ENCODE measurements at regions not wholly inside any gene's neighbourhood (a gene's known extent, or its start where the extent isn't known, plus 50 kb on each side); places are given as distances from the start of the nearest gene placed in this dataset.
A peak's percentile ranks its signal among the peaks of the same experiment; 100 is the strongest.

GRCh38 chr18:67742525-67742924 is 226.0 kb upstream of the DSEL start:
- no peak for DNase-seq (ENCODE audit: low spot score)

DNA sequence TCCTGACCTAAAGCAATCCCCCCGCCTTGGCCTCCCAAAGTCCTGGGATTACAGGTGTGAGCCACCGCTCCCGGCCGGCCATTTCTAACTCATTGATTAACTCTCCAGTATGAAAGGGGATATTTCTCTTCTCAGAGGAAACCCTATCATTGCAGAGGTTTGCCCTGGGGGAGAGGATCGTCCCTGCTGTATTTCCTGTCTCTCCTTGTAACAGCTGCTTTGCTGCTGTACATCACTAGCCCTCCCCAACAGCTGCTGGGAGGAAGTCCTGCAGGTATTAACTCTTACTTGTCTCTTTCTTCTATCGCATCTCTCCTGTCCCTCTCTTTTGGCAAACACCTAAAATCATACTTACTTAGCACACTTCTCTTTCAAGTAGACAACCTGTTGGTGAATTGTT is 219.0 kb upstream of the DSEL start:
- no peak for DNase-seq (ENCODE audit: low spot score)

DNA sequence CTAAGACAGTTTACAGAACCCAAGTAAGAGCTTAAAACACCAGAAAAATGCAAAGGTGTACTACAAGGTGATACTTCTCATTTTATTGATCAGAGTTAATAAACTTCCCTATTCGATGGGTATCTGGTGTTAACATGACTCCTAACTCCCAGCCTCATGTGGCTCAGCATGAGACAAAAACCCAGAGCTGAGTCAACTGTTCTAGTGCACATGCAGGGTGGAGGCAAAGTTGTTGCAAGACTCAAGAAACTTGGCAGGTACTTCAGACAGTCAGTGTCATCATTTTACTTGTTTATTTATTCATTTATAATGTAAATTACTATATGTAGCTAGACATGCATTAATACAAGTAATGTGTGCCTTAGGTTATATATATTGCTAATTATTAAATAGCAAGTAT is 216.6 kb upstream of the DSEL start:
- DNase-seq (ENCODE audit: low spot score) = peak; percentile 2

- peak; percentile 24 for DNase-seq (ENCODE audit: low spot score)
These were observed 215.3 kb upstream of the DSEL start for GRCh38 chr18:67731851-67732250.

- peak; percentile 76 for DNase-seq (ENCODE audit: low spot score)
These were observed 214.4 kb upstream of the DSEL start for GRCh38 chr18:67730886-67731285.

- no peak for DNase-seq (ENCODE audit: low spot score)
These were observed 211.8 kb upstream of the DSEL start for GRCh38 chr18:67728364-67728763.

- no peak for DNase-seq (ENCODE audit: low spot score)
These were observed 210.4 kb upstream of the DSEL start for GRCh38 chr18:67726882-67727281.

DNA sequence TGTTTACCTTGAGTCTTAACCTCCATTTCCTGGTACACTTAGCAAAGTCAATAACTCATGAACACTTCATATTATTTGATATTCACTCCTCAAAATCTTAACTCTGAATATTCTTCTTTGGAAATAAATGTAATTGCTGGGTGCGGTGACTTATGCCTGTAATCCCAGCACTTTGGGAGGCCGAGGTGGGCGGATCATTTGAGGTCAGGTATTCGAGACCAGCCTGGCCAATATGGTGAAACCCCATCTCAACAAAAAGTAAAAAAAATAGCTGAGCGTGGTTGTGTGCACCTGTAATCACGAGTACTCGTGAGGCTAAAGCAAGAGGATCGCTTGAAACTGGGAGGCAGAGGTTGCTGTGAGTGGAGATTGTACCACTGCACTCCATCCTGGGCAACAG is 201.3 kb upstream of the DSEL start:
- no peak for DNase-seq (ENCODE audit: low spot score)

DNA sequence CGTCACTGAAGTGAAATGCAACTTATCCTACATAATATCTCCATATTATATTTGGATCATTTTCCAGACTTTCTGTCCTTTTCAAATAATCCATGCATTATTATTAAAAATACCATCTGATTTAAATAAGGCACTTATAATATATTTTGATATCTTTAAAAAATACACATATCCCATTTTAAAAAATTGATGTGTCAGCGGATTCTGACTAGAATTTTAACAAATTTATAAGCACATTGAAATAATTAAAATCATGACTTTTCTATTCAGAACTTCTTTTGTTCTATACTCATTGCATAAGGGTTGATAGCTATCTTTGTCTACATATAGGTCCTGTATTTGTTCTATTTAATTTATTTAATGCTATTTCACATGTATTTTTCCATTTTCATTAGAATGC is 199.0 kb upstream of the DSEL start:
- DNase-seq (ENCODE audit: low spot score) = no peak

DNA sequence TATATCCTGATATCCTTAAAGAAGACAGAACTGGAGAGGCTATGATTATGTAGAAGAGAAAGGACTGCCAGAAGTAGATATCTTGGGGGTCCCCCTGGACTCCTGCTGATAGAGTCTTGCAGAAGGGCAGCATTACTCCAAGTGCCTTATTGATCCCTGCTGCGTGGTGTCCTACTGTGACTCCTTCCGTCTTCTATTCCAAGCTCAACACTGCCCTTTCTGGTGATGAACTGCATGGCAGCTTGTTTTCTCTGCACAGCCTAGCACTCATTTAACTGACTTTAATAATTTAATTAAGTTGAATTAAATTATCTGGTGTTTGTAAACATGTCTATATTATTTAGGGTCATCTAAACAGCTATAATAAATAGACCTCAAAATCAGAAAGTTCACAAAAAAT is 194.1 kb upstream of the DSEL start:
- peak; percentile 20 for DNase-seq (ENCODE audit: low spot score)

DNA sequence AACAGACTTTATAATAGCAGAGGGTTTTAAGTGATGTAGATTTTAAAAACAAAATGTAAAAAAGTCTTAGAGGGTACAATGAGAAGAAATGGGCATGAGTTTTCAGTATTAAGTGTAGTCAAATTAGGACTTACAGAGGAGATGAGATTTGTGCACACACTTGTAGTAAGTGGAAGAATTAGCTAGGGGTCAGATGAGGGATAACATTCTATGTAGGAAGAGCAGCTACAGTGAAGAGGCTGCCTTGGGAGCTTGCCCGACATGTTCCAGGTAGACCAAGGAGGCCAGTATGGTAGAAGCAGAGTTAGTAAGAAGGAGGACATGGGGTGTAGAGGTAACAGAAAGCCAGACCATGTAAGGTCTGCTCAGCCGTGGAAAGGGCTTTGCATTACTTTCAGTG is 189.2 kb upstream of the DSEL start:
- peak; percentile 34 for DNase-seq (ENCODE audit: low spot score)

GRCh38 chr18:67695684-67696083 is 179.2 kb upstream of the DSEL start:
- no peak for DNase-seq (ENCODE audit: low spot score)

DNA sequence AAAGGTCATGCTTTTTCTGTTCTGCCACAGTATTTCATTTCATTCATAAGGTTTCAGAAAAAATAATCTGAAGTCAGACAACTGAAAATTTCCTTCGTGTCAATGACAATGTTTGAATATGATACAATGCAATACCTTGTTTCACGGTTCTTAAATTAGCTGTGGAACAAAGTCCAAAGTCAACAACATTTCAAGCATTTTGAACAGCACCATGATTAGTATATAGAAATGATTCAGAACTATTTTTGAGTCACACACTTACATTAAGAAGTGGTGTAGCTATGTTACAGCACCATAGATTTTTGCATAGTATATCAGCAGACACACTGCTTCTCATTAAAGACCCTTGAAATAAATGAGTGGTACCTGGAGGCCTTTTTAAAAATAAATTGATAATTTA is 178.3 kb upstream of the DSEL start:
- DNase-seq (ENCODE audit: low spot score) = no peak

DNA sequence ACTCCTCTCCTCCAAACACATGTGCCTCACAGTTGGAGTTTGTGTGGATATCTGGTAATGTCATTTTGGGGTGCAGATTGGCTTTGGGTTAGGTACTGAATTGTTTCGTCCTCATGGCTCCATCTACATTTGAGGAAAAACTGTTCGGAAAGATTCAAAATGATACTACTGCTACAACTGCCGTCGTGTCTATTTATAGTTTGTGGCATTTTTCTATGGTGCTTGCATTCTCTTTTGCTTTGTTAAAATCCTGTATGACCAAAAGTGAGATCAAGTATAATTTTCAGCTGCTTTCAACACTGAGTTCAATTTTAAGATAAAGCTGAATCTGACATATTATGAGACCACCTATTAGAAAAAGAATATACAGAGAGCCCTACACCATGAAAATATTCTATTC is 176.3 kb upstream of the DSEL start:
- DNase-seq (ENCODE audit: low spot score) = no peak

GRCh38 chr18:67682516-67682915 is 166.0 kb upstream of the DSEL start:
- DNase-seq (ENCODE audit: low spot score) = no peak

- DNase-seq (ENCODE audit: low spot score) = no peak
These were observed 161.0 kb upstream of the DSEL start for GRCh38 chr18:67677489-67677888.

DNA sequence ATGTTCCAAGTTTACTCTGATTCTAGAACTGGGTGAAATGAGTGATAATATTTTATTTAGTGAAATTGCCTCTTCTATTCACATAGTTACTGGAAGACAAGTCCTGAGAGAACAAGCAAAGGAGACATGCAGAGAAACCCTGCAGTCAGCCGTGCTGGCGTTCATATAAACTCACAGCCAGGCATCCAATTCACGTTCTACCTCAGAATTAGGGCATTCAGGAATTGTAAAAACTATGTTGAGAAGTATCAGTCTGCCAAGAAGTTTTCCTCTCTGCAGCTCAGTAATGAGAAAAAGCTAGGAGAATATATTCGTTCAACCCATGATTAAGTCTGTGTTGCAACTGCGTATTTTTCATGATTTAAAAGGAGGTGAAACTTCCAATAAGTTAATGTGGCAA is 156.2 kb upstream of the DSEL start:
- DNase-seq (ENCODE audit: low spot score) = no peak

- no peak for DNase-seq (ENCODE audit: low spot score)
These were observed 155.6 kb upstream of the DSEL start for GRCh38 chr18:67672155-67672554.

DNA sequence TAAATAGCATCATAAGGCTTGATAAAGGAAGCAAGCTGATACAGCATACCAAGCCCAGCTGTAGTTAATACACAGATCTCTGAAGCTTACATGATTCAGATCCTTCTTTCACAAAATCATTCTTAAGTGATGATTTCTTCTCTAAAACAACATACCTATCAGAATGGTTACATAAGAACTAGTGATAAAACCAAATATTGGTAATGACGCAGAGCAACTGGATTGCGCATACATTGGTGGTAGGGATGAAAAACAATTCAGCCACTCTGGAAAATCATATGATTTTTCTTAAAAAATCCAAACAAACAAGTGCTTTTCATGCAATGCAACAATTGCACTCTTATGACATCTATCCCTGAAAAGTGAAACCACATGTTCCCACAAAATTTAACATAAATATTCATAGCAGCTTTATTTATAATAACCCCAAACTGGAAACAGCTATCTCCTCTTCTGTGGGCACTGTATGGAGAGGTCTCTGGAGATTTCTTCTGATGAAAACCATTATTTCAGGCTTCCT is 153.6 kb upstream of the DSEL start:
- DNase-seq (ENCODE audit: low spot score) = no peak

GRCh38 chr18:67665266-67665665 is 148.7 kb upstream of the DSEL start:
- DNase-seq (ENCODE audit: low spot score) = peak; percentile 41

DNA sequence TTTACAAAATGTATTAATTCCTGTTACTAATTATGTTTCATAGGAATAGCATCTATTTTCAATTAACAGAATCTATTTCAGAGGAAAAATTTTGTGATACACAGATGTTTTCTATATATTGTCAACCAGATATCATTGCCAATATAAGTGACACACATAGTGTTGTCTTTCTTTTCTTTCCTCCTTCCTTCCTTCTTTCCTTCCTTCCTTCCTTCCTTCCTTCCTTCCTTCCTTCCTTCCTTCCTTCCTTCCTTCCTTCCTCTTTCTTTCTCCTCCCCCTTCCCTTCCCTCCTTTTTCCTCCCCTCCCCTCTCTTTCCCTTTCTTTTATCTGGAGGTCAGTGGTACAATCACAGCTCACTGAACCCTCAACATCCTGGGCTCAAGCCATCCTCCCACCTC is 146.5 kb upstream of the DSEL start:
- no peak for DNase-seq (ENCODE audit: low spot score)

DNA sequence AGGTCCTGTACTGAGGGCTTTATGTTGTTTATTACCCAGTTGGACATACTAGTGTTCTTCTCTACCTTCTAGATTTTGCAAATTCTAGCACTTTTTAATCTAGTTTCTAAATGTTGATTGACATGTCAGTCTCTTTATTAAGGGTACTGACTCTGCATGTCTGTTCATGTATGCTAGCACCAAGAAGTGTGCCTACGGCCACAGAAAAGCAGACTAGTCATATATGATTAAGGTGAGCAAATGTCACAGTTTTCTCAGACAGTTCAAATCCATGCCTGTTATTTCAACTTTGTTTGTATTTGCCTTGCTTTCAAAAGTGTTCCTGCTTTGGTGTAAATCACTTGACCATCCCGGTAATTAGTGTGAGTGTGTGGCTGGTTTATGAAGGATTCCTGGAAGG is 145.0 kb upstream of the DSEL start:
- no peak for DNase-seq (ENCODE audit: low spot score)

GRCh38 chr18:67654101-67654500 is 137.6 kb upstream of the DSEL start:
- DNase-seq (ENCODE audit: low spot score) = no peak

DNA sequence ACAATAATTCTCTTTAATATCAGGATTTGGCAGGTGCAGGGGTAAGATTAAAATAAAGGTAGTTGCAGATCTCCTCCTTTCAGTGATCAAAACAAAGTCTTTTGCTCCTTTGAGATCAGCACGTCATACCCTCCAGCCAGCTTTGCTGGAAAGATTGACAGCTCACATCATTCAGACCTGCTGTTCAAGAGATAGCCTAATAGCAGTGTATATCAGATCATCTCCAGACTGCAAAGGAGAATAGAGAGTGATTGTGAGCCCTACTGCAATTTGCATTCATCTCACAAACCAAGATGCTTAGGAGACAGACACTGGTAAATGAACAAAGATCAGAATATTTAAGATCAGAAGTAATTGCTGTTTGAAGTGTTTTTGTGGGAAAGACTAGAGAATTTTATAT is 135.8 kb upstream of the DSEL start:
- DNase-seq (ENCODE audit: low spot score) = no peak

DNA sequence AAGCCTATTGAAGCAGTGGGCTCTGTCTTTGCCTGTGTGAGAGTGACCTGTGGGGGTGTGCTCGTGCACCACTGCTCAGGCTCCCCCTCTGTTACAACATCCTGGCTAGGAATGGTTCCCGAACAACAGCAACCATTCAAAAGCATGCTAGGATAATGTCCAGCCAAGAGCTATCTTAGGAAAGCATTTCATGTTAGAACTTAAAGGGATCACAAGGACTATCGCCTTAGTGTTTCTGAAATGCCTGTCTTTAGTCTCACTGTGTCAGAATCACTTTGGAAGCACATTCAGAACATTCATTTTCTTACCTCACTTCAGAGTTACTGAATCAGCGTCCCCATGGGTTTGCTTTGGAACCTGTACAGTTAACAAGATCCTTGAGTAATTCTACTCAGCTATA is 134.9 kb upstream of the DSEL start:
- DNase-seq (ENCODE audit: low spot score) = no peak
